ENCODE measurements at regions not wholly inside any gene's neighbourhood (a gene's known extent, or its start where the extent isn't known, plus 50 kb on each side); places are given as distances from the start of the nearest gene placed in this dataset.

DNA sequence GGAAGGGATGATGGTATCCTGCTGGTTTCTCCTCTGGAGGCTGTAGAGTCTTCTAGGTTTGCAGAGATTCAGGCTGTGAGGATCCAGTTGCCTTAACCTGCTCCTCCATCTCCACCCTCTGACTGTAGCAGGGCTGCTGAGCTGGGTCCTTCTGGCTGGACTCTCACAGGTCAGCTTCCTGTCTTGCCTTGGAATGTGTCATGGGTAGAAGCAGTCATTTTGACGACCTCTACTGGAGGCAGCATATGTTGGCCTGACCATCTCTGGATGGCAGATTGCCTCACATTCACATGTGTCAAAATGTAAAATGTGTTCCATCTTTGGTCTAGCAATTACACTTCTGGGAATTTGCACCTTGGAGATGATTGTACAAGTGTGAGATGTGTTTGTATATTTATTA, 504.4 kb upstream of the EEF2KMT start:
- TF ChIP-seq, protein P1, sequence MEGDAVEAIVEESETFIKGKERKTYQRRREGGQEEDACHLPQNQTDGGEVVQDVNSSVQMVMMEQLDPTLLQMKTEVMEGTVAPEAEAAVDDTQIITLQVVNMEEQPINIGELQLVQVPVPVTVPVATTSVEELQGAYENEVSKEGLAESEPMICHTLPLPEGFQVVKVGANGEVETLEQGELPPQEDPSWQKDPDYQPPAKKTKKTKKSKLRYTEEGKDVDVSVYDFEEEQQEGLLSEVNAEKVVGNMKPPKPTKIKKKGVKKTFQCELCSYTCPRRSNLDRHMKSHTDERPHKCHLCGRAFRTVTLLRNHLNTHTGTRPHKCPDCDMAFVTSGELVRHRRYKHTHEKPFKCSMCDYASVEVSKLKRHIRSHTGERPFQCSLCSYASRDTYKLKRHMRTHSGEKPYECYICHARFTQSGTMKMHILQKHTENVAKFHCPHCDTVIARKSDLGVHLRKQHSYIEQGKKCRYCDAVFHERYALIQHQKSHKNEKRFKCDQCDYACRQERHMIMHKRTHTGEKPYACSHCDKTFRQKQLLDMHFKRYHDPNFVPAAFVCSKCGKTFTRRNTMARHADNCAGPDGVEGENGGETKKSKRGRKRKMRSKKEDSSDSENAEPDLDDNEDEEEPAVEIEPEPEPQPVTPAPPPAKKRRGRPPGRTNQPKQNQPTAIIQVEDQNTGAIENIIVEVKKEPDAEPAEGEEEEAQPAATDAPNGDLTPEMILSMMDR (IDR thresholded peaks at IDR 0.05): no peak
- no peak for TF ChIP-seq POLR2A (IDR thresholded peaks at IDR 0.05)
- no peak for TF ChIP-seq POLR2AphosphoS5 (IDR thresholded peaks at IDR 0.05; ENCODE audit: insufficient read depth in 1 of 2, low read depth in 1 of 2)

All from vagina (tissue), 2 donors.